ENCODE measurements at regions not wholly inside any gene's neighbourhood (a gene's known extent, or its start where the extent isn't known, plus 50 kb on each side); places are given as distances from the start of the nearest gene placed in this dataset.
A peak's percentile ranks its signal among the peaks of the same experiment; 100 is the strongest.

DNA sequence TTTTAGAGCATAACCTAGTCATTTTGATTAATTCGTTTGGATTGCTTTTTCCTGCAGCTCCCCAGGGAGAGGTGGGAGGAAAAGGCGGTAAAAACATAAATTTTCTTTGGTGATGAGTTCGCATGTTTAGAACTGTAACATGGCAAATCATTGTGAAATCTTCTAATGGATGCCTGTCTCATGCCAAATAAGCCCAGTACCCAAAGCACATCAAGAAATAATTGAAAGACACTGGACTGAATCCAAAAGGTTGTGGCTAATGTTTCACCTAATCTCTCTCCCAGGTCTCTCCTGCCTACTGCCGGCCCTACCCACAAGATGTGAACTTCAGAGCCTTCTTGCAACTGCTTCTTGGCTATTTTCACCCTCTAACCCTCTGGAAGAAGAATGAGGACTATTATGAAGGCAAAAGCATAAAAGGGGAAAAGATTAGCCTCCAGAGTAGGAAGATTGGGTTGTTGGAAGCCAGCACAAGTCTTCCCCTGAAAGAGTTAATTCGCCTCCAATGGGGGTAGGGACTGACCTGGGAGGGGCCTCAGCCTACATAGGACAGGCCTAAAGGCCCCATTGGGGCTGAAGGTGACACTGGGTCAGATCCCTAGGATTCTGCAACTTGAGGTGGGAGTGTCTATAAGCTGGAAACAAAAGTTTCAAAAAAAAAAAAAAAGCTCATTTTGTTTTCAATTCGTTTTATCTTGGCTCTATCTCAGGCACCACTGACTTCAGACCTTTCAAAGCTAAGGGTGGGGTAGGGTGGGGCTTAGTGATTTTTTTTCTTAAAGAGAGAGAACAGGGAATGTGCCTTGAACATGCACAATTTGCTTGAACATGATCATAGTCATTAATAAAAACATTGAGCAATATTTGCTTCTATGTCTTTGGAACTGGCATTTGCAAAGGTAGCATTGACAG, 278.6 kb upstream of the KLF3 start (continued):
- peak; percentile 60; the same call in 1 of the 2 replicates for TF ChIP-seq MED13 (CRISPR knock-in tag; IDR thresholded peaks at IDR 0.05)
- TF ChIP-seq, protein P1, sequence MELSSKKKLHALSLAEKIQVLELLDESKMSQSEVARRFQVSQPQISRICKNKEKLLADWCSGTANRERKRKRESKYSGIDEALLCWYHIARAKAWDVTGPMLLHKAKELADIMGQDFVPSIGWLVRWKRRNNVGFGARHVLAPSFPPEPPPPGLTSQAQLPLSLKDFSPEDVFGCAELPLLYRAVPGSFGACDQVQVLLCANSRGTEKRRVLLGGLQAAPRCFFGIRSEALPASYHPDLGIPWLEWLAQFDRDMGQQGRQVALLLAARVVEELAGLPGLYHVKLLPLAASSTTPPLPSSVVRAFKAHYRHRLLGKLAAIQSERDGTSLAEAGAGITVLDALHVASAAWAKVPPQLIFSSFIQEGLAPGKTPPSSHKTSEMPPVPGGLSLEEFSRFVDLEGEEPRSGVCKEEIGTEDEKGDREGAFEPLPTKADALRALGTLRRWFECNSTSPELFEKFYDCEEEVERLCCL (CRISPR knock-in tag; IDR thresholded peaks at IDR 0.05; ENCODE audit: borderline replicate concordance), result no peak

DNA sequence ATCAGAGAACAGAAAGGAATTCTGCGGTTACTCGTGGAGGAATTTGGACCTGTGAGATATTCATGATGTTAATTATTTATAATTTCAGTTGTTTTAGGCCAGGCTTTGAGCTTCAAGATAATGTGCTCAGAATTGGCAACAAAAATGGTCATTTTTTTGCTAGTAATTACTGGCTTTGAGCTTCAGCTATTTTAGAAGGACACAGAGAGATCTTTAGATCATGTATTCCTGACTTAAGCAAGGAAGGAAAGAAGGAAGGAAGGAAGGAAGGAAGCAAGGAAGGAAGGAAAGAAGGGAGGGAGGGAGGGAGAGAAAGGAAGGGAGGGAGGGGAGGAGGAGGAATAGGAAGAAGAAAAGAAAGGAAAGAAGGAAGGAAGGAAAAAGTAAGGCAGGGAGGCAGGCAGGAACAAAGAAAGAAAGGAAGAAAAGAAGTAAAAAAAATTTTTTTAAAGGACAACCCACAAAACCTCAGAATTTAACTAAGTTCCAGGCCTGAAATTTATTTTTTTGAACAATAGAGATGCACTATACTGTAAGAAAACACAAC, 277.9 kb upstream of the KLF3 start:
- H3K9ac ChIP-seq (ENCODE audit: insufficient read depth, low read depth, low read length), result peak overlapping the region; percentile 38; the same call in 1 of the 2 replicates
- no peak for FAIRE-seq
- H3K36me3 ChIP-seq (replicated peaks in 1 of 2; ENCODE audit: control insufficient read depth in 1 of 2, insufficient read depth in 2 of 2, low read length in 2 of 2), result no peaks in the 10 kb centered on the region
- no peaks in the 10 kb centered on the region for H3K27me3 ChIP-seq (ENCODE audit: control insufficient read depth in 1 of 2, insufficient read depth in 2 of 2, low read length in 2 of 2)
- DNase-seq (ENCODE audit: low spot score), result no peak
- H3K4me2 ChIP-seq (ENCODE audit: low read depth, low read length), result peak overlapping the region; percentile 90
- peak overlapping the region; percentile 96 for H3K27ac ChIP-seq (ENCODE audit: extremely low read length, insufficient read depth, low read length)
- H3K9me3 ChIP-seq (ENCODE audit: low read length), result peaks cover 25% of the 10 kb centered on the region
- intact Hi-C loops (cut with micrococcal nuclease; ENCODE audit: unreplicated experiment), result loop anchor here (5.0 kb wide), 1 partner anchor 286 kb away; no protein-coding TSS in a partner anchor
- no peak overlapping the region for H2AFZ ChIP-seq (ENCODE audit: low read length)
- H3K79me2 ChIP-seq (ENCODE audit: insufficient read depth, low read length), result no peaks in the 10 kb centered on the region
- POLR2A ChIA-PET, result interaction anchor here (0.9 to 2.3 kb wide), 4 partner anchors 64 to 286 kb away, joined by 4 to 14 read pairs (median 6); no protein-coding TSS in a partner anchor
- no peaks in the 10 kb centered on the region for H4K20me1 ChIP-seq (ENCODE audit: insufficient read depth, low read length)
- BruUV-seq (replicated peaks), result no TSS peak
- H3K4me3 ChIP-seq (replicated peaks in 1 of 3; ENCODE audit: insufficient read depth in 1 of 3, low read depth in 2 of 3, low read length in 3 of 3), result no peak overlapping the region
- no peak; the same call in 2 of the 3 replicates for ATAC-seq
- peaks cover 69% of the 10 kb centered on the region for H3K4me1 ChIP-seq (ENCODE audit: insufficient read depth, low read length)
- 2% methylated on average over 2 of the region's 2 CpGs for WGBS (ENCODE audit: low lambda C conversion rate)
- in situ Hi-C loops (cut with HindIII; ENCODE audit: extremely low pct_ligation_motif_present, low pct_unique_long_range_greater_than_20kb), result no loop called here
- CTCF ChIA-PET (ENCODE audit: low intra/inter-chr PET ratio, low total read pairs), result no interaction called here
- peak; percentile 8; the same call in 1 of the 2 replicates for TF ChIP-seq MIXL1 (CRISPR knock-in tag; IDR thresholded peaks at IDR 0.05)
- no peak for TF ChIP-seq ZNF430 (CRISPR knock-in tag; IDR thresholded peaks at IDR 0.05)
- TF ChIP-seq FOXK1 (CRISPR knock-in tag; IDR thresholded peaks at IDR 0.05; ENCODE audit: borderline replicate concordance, low read depth), result no peak
- TF ChIP-seq, protein P2, sequence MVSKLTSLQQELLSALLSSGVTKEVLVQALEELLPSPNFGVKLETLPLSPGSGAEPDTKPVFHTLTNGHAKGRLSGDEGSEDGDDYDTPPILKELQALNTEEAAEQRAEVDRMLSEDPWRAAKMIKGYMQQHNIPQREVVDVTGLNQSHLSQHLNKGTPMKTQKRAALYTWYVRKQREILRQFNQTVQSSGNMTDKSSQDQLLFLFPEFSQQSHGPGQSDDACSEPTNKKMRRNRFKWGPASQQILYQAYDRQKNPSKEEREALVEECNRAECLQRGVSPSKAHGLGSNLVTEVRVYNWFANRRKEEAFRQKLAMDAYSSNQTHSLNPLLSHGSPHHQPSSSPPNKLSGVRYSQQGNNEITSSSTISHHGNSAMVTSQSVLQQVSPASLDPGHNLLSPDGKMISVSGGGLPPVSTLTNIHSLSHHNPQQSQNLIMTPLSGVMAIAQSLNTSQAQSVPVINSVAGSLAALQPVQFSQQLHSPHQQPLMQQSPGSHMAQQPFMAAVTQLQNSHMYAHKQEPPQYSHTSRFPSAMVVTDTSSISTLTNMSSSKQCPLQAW (CRISPR knock-in tag; IDR thresholded peaks at IDR 0.05), result no peak
- TF ChIP-seq, protein P3, sequence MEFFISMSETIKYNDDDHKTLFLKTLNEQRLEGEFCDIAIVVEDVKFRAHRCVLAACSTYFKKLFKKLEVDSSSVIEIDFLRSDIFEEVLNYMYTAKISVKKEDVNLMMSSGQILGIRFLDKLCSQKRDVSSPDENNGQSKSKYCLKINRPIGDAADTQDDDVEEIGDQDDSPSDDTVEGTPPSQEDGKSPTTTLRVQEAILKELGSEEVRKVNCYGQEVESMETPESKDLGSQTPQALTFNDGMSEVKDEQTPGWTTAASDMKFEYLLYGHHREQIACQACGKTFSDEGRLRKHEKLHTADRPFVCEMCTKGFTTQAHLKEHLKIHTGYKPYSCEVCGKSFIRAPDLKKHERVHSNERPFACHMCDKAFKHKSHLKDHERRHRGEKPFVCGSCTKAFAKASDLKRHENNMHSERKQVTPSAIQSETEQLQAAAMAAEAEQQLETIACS (CRISPR knock-in tag; IDR thresholded peaks at IDR 0.05), result no peak
- no peak for TF ChIP-seq XBP1 (CRISPR knock-in tag; IDR thresholded peaks at IDR 0.05)
- no peak for TF ChIP-seq ZBTB3 (CRISPR knock-in tag; IDR thresholded peaks at IDR 0.05; ENCODE audit: borderline replicate concordance, low read depth)
- TF ChIP-seq HNF4A (CRISPR knock-in tag; IDR thresholded peaks at IDR 0.05), result peak; percentile 78; the same call in 1 of the 2 replicates
- TF ChIP-seq MEF2D (CRISPR knock-in tag; IDR thresholded peaks at IDR 0.05), result no peak
- TF ChIP-seq ZNF746 (CRISPR knock-in tag; IDR thresholded peaks at IDR 0.05), result no peak
- no peak for TF ChIP-seq ZNF496 (CRISPR knock-in tag; IDR thresholded peaks at IDR 0.05; ENCODE audit: insufficient replicate concordance)
- TF ChIP-seq GATA4 (IDR thresholded peaks at IDR 0.05; ENCODE audit: borderline replicate concordance, low read depth), result 0 out of 2 replicates have a peak, but pooled peaks have one; percentile 35
- TF ChIP-seq GZF1 (CRISPR knock-in tag; IDR thresholded peaks at IDR 0.05), result no peak
- no peak for TF ChIP-seq ZNF253 (CRISPR knock-in tag; IDR thresholded peaks at IDR 0.05; ENCODE audit: borderline replicate concordance)
- TF ChIP-seq HNF4G (IDR thresholded peaks at IDR 0.05; ENCODE audit: borderline replicate concordance, low read depth, low read length), result peak; percentile 72; the same call in 1 of the 2 replicates
- no peak for TF ChIP-seq HNF4G (CRISPR knock-in tag; IDR thresholded peaks at IDR 0.05; ENCODE audit: borderline replicate concordance, low read depth)
- no peak for TF ChIP-seq ETV6 (CRISPR knock-in tag; conservative IDR thresholded peaks at IDR 0.05)
